Stimulated activated CD4-positive, alpha-beta T cell treated with anti-CD3 and anti-CD28 coated beads, Interleukin-4, amount 100 ng/mL, for 1 hour (primary cell): ENCODE measurements at regions not wholly inside any gene's neighbourhood (a gene's known extent, or its start where the extent isn't known, plus 50 kb on each side); places are given as distances from the start of the nearest gene placed in this dataset.

Experiments
- DNase-seq: peaks from one replicate; pipeline ENCODE4 v3.0.0-alpha.2; 2020

- DNase-seq: no peak
Observed at GRCh38 chr9:87086221-87086818, 139.0 kb upstream of the GAS1 start.

GRCh38 chr9:87087197-87087596, 139.9 kb upstream of the GAS1 start:
- no peak for DNase-seq

- no peak for DNase-seq
Observed at GRCh38 chr9:87088192-87088591, 140.9 kb upstream of the GAS1 start.

GRCh38 chr9:87088621-87089365, 141.5 kb upstream of the GAS1 start:
- no peak for DNase-seq

GRCh38 chr9:87089506-87089905, 142.2 kb upstream of the GAS1 start:
- DNase-seq: no peak

- DNase-seq: no peak
Observed at GRCh38 chr9:87089929-87090328, 142.6 kb upstream of the GAS1 start.

GRCh38 chr9:87093777-87094176, 146.5 kb upstream of the GAS1 start:
- no peak for DNase-seq

GRCh38 chr9:87095951-87096350, 148.6 kb upstream of the GAS1 start:
- DNase-seq: no peak

- DNase-seq: no peak
Observed at GRCh38 chr9:87096506-87096905, 149.2 kb upstream of the GAS1 start.

GRCh38 chr9:87097238-87097637, 149.9 kb upstream of the GAS1 start:
- DNase-seq: no peak

- no peak for DNase-seq
Observed at GRCh38 chr9:87099407-87099806, 152.1 kb upstream of the GAS1 start.

GRCh38 chr9:87100001-87100400, 152.7 kb upstream of the GAS1 start:
- DNase-seq: no peak

GRCh38 chr9:87102126-87102525, 154.8 kb upstream of the GAS1 start:
- DNase-seq: no peak

GRCh38 chr9:87107072-87107471, 159.8 kb upstream of the GAS1 start:
- DNase-seq: no peak

GRCh38 chr9:87108661-87109060, 161.4 kb upstream of the GAS1 start:
- no peak for DNase-seq

- DNase-seq: no peak
Observed at GRCh38 chr9:87109231-87109631, 161.9 kb upstream of the GAS1 start.

GRCh38 chr9:87109851-87110250, 162.5 kb upstream of the GAS1 start:
- no peak for DNase-seq

- no peak for DNase-seq
Observed at GRCh38 chr9:87111010-87111409, 163.7 kb upstream of the GAS1 start.

- DNase-seq: no peak
Observed at GRCh38 chr9:87112656-87113055, 165.3 kb upstream of the GAS1 start.

GRCh38 chr9:87113874-87114273, 166.6 kb upstream of the GAS1 start:
- no peak for DNase-seq

- DNase-seq: no peak
Observed at GRCh38 chr9:87115785-87116184, 168.5 kb upstream of the GAS1 start.

- no peak for DNase-seq
Observed at GRCh38 chr9:87116492-87116891, 169.2 kb upstream of the GAS1 start.

- no peak for DNase-seq
Observed at GRCh38 chr9:87118594-87118993, 171.3 kb upstream of the GAS1 start.

- DNase-seq: no peak
Observed at GRCh38 chr9:87119328-87119881, 172.1 kb upstream of the GAS1 start.

GRCh38 chr9:87120610-87121009, 173.3 kb upstream of the GAS1 start:
- no peak for DNase-seq
